GM19467 (cell line): ENCODE measurements at regions not wholly inside any gene's neighbourhood (a gene's known extent, or its start where the extent isn't known, plus 50 kb on each side); places are given as distances from the start of the nearest gene placed in this dataset.
"Not testable (repeated sequence)": the region's sequence is repeated elsewhere in the genome, so short reads cannot be mapped to it uniquely, and the experiment has no call there.

Source experiments
- ATAC-seq: cut with Tn5 transposase; IDR thresholded peaks from one replicate; pipeline ENCODE4 v1.9.1; 2021; ENCODE audit warnings: mild to moderate bottlenecking, moderate library complexity; ENCODE audit not compliant: unreplicated experiment

- ATAC-seq = no peak
Measured at GRCh38 chr14:106268013-106268727, 741.8 kb downstream of the TMEM121 start.

DNA sequence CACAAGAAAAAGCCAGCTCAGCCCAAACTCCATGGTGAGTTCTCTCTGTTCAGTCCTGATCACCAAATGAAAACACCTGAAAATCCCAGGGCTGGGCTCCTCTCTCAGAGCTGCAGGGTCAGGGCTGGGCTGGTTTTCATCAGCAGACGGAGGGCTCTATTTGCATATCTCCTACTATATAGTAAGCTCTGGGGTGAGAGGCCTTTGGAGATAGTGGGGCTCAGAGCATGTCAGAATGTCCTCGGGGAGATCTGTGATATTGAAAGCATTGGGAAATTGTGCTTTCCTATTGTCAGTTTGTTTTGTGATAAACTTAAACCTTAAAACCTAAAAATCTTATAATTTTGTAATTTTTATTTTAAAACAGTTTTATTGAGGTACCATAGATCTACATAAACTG is 742.6 kb downstream of the TMEM121 start:
- ATAC-seq = no peak

- ATAC-seq = no peak
Measured at GRCh38 chr14:106269451-106270204, 743.2 kb downstream of the TMEM121 start.

GRCh38 chr14:106270476-106271121 is 744.2 kb downstream of the TMEM121 start:
- ATAC-seq = not testable (repeated sequence)

GRCh38 chr14:106276326-106277267 is 750.2 kb downstream of the TMEM121 start:
- ATAC-seq = no peak

GRCh38 chr14:106277503-106277902 is 751.1 kb downstream of the TMEM121 start:
- ATAC-seq = no peak

DNA sequence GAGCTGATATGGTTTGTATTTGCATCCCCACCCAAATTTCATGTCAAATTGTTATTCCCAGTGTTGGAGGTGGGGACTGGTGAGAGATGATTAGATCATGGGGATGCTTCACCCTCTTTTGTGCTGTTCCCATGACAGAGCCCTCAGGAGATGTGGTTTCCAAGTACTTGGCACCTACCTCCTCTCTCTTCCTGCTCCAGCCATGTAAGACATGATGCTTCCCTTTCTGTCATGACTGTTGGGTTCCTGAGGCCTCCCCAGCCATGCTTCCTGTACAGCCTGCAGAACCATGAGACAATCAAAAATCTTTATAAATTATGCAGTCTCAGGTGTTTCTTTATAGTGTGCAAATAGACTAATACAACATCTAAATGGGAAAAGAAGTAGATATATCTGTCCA is 754.5 kb downstream of the TMEM121 start:
- ATAC-seq = no peak

- no peak for ATAC-seq
Measured at GRCh38 chr14:106286697-106287290, 760.4 kb downstream of the TMEM121 start.

DNA sequence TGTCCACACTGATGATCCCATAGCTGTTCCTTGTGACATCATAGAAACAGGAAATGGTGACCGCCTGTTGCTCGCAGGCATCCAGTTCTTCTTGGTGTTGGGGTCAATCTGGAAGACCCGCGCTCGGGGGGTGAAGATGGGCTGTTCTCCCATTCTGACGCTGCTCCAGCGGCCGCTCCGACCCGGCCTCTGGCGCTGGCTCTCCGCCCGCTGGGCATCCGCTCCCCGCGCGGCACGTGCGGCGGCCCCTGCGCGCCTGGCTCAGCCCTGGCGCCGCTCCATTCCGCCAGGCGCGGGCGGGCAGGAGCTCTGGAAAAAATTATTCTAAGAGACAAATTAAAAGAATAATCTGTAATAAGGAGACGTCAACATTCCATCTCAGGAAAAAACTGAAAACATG is 761.1 kb downstream of the TMEM121 start:
- ATAC-seq = no peak

DNA sequence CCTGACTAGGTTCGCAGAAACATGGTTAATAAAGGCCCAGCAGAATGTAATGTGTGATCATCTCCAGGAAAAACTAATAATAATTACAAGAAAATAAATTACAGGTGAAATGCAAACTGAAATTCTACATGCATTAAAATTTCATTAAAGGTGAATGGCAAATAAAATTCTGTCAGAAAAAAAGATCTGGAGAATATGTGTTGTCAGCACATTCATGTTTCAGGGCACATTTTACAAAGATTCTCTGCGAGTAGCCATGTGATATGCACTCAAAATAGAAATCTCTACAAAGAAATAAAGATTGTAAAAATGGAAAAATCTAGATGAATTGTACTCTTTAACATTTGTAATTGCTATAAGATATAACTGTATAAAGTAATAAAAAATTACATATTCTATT is 765.2 kb downstream of the TMEM121 start:
- ATAC-seq = no peak

GRCh38 chr14:106294324-106294723 is 767.9 kb downstream of the TMEM121 start:
- no peak for ATAC-seq

DNA sequence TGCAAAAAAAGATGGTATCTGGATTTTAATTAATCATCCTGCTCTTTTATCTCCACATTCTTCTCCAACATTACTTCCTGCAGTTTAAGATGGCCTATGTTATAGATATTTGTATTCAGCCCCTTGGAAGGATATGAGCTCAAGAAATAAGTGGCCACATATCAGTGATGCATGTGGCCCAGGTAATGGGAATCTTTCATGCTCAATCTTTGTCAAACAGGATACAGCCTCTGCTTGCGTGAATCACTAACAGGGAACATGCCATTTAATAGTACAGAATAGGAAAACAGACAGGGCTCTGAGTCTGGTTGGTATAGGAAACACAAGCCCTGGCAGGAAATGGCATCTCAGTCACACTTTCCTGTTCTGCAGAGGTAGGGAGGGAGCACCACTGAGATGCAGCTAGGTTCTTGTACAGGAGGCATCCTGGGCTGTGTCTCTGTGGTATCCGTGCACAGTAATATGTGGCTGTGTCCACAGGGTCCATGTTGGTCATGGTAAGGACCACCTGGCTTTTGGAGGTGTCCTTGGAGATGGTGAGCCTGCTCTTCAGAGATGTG is 774.6 kb downstream of the TMEM121 start:
- not testable (repeated sequence) for ATAC-seq

- not testable (repeated sequence) for ATAC-seq
Measured at GRCh38 chr14:106301609-106302008, 775.2 kb downstream of the TMEM121 start.

- ATAC-seq = no peak
Measured at GRCh38 chr14:106302661-106303060, 776.3 kb downstream of the TMEM121 start.

- no peak for ATAC-seq
Measured at GRCh38 chr14:106304271-106304670, 777.9 kb downstream of the TMEM121 start.

GRCh38 chr14:106308839-106309389 is 782.5 kb downstream of the TMEM121 start:
- peak; percentile 81 for ATAC-seq

GRCh38 chr14:106309423-106309822 is 783.0 kb downstream of the TMEM121 start:
- peak; percentile 26 for ATAC-seq

DNA sequence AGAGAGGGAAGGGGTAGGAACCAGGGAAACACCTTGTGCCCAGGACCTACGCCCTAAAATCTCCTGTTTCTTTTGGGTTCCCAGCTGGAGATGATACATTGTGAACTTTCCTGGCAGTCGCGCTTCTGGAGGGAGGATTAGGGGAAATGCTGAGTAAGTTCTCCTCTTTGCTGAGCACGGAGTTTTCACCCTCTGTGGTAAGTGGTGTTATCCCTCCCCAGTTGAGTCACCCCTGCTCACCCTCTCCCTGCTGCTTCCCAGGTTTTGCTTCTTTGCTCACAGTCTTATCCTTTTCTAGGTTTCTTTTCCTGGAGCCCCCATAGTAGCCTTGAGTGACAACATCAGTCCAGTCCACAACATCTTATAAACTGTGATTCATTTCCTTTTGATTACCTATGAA is 789.1 kb downstream of the TMEM121 start:
- ATAC-seq = no peak

- ATAC-seq = no peak
Measured at GRCh38 chr14:106317593-106317992, 791.2 kb downstream of the TMEM121 start.

- ATAC-seq = no peak
Measured at GRCh38 chr14:106318700-106319099, 792.3 kb downstream of the TMEM121 start.
